Activated CD8-positive, alpha-beta T cell treated with anti-CD3 and anti-CD28 coated beads for 36 hours (primary cell): ENCODE measurements at regions not wholly inside any gene's neighbourhood (a gene's known extent, or its start where the extent isn't known, plus 50 kb on each side); places are given as distances from the start of the nearest gene placed in this dataset.

Experiments used
- ATAC-seq: fragments of 200-7000 bp; cut with Tn5 transposase; one replicate; pipeline ENCODE4 v1.10.0; 2021; ENCODE audit warnings: mild to moderate bottlenecking, moderate library complexity
- CTCF ChIA-PET: fragments of 350-600 bp; sonication (Branson Sonifier 250); formaldehyde crosslinking; loops from one replicate; lab custom pipeline; 2021; ENCODE audit warnings: antibody characterized with exemption; lab: Charles Lee
- POLR2A ChIA-PET: fragments of 350-600 bp; sonication (Branson Sonifier 250); formaldehyde crosslinking; loops from one replicate; lab custom pipeline; 2021; ENCODE audit warnings: antibody characterized with exemption; lab: Charles Lee
- DNase-seq: peaks from one replicate; pipeline ENCODE4 v3.0.0-alpha.2; 2020
- H3K27ac Mint-ChIP-seq: one replicate; pipeline ENCODE4 v1.8.0; 2021; ENCODE audit warnings: mild to moderate bottlenecking, mixed read lengths
- H3K27me3 Mint-ChIP-seq: one replicate; pipeline ENCODE4 v1.8.0; 2021; ENCODE audit warnings: mixed read lengths
- H3K36me3 Mint-ChIP-seq: one replicate; pipeline ENCODE4 v1.8.0; 2021; ENCODE audit warnings: low read depth, mixed read lengths
- H3K4me1 Mint-ChIP-seq: one replicate; pipeline ENCODE4 v1.8.0; 2021; ENCODE audit warnings: low read depth, mixed read lengths
- H3K4me3 Mint-ChIP-seq: one replicate; pipeline ENCODE4 v1.8.0; 2021; ENCODE audit warnings: mild to moderate bottlenecking, moderate library complexity, mixed read lengths
- H3K9me3 Mint-ChIP-seq: one replicate; pipeline ENCODE4 v1.8.0; 2021; ENCODE audit warnings: mixed read lengths
- CTCF ChIP-seq: fragments of 200-600 bp; IDR thresholded peaks from one replicate; pipeline ENCODE4 v1.8.0; 2022; ENCODE audit warnings: antibody characterized with exemption, mild to moderate bottlenecking
- intact Hi-C: fragments of 100-400 bp; cut with micrococcal nuclease; formaldehyde crosslinking; loops from one replicate; pipeline ENCODE4 v1.10.0; 2022

- no peak for TF ChIP-seq CTCF
Observed at GRCh38 chr21:38963006-38963405, 157.3 kb downstream of the ETS2 start.

GRCh38 chr21:38960251-38960650, 154.5 kb downstream of the ETS2 start:
- H3K4me1 Mint-ChIP-seq = peaks cover 19% of the 10 kb centered on the region
- POLR2A ChIA-PET = no interaction called here
- no peaks in the 10 kb centered on the region for H3K27me3 Mint-ChIP-seq
- H3K4me3 Mint-ChIP-seq = no peak overlapping the region
- no peaks in the 10 kb centered on the region for H3K36me3 Mint-ChIP-seq
- intact Hi-C loops = no loop called here
- DNase-seq = no peak
- no peak for ATAC-seq
- CTCF ChIA-PET = no interaction called here
- no peak overlapping the region for H3K27ac Mint-ChIP-seq
- TF ChIP-seq CTCF = no peak
- peaks cover 2% of the 10 kb centered on the region for H3K9me3 Mint-ChIP-seq

More at GRCh38 chr21:38963006-38963405, 157.3 kb downstream of the ETS2 start:
- ATAC-seq (no peak), DNase-seq (no peak)
- Mint-ChIP-seq H3K27me3 (no peaks in the 10 kb centered on the region), H3K4me1 (peaks cover 10% of the 10 kb centered on the region), H3K9me3 (peaks cover 2% of the 10 kb centered on the region), H3K36me3 (no peaks in the 10 kb centered on the region), H3K27ac (no peak overlapping the region), H3K4me3 (no peak overlapping the region)
- ChIA-PET CTCF (no interaction called here), POLR2A (no interaction called here)
- intact Hi-C loops = no loop called here

- CTCF ChIA-PET = interaction anchor here (0.8 to 1.3 kb wide), 3 partner anchors 14 to 44 kb away, joined by 3 to 5 read pairs (median 3); no protein-coding TSS in a partner anchor
- H3K36me3 Mint-ChIP-seq = no peaks in the 10 kb centered on the region
- DNase-seq = no peak
- ATAC-seq = no peak
- no peak overlapping the region for H3K4me3 Mint-ChIP-seq
- H3K27ac Mint-ChIP-seq = peak overlapping the region; percentile 66
- no peak for TF ChIP-seq CTCF
- H3K9me3 Mint-ChIP-seq = peaks cover 2% of the 10 kb centered on the region
- POLR2A ChIA-PET = no interaction called here
- no peaks in the 10 kb centered on the region for H3K27me3 Mint-ChIP-seq
- H3K4me1 Mint-ChIP-seq = peaks cover 19% of the 10 kb centered on the region
- intact Hi-C loops = no loop called here
Observed at GRCh38 chr21:38959692-38960061, 153.9 kb downstream of the ETS2 start.

GRCh38 chr21:38958940-38959691, 153.4 kb downstream of the ETS2 start:
- Mint-ChIP-seq H3K36me3 (no peaks in the 10 kb centered on the region), H3K27ac (peak overlapping the region; percentile 66), H3K27me3 (no peaks in the 10 kb centered on the region), H3K4me1 (peaks cover 19% of the 10 kb centered on the region), H3K9me3 (peaks cover 2% of the 10 kb centered on the region), H3K4me3 (no peak overlapping the region)
- peak; percentile 38 for DNase-seq
- intact Hi-C loops = no loop called here
- ChIA-PET POLR2A (no interaction called here), CTCF (interaction anchor here (0.8 to 1.3 kb wide), 3 partner anchors 15 to 44 kb away, joined by 3 to 5 read pairs (median 3); no protein-coding TSS in a partner anchor)
- TF ChIP-seq CTCF = no peak
- ATAC-seq = peak; percentile 93

GRCh38 chr21:38958323-38958705, 152.6 kb downstream of the ETS2 start:
- H3K4me1 Mint-ChIP-seq = peaks cover 19% of the 10 kb centered on the region
- H3K4me3 Mint-ChIP-seq = no peak overlapping the region
- TF ChIP-seq CTCF = no peak

More at GRCh38 chr21:38958323-38958705, 152.6 kb downstream of the ETS2 start:
- ATAC-seq (no peak), DNase-seq (no peak)
- Mint-ChIP-seq H3K9me3 (peaks cover 2% of the 10 kb centered on the region), H3K27ac (peak overlapping the region; percentile 18), H3K27me3 (no peaks in the 10 kb centered on the region), H3K36me3 (no peaks in the 10 kb centered on the region)
- POLR2A ChIA-PET = no interaction called here
- intact Hi-C loops = no loop called here
- CTCF ChIA-PET = no interaction called here
